ENCODE measurements at regions not wholly inside any gene's neighbourhood (a gene's known extent, or its start where the extent isn't known, plus 50 kb on each side); places are given as distances from the start of the nearest gene placed in this dataset.

- no peak for TF ChIP-seq POLR2A (IDR thresholded peaks at IDR 0.05)
- TF ChIP-seq CTCF (IDR thresholded peaks at IDR 0.05), result no peak
Measured at GRCh38 chr2:84231478-84231877, 227.6 kb downstream of the SUCLG1 start.
